AML-193 (cell line): ENCODE measurements at regions not wholly inside any gene's neighbourhood (a gene's known extent, or its start where the extent isn't known, plus 50 kb on each side); places are given as distances from the start of the nearest gene placed in this dataset.
"Not testable (repeated sequence)": the region's sequence is repeated elsewhere in the genome, so short reads cannot be mapped to it uniquely, and the experiment has no call there.

Source experiments
- DNase-seq, 2 experiments: peaks; one replicate each; lab custom pipeline; 2025; lab: John Stamatoyannopoulos, UW

DNA sequence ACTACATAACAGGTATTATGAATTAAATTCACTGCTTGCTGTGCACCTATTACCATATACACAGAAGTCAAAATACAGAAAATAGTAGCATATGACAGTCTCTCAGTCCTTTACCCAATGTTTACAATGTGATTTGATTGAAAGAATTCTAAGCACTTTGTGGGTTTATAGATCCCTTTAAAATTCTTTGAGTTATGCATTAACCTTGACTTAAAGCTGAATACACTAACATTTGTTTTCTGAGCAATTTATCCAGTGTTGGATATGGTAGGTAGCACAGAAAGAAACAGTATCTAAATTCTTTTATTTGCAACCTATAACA is 230.8 kb upstream of the DDI1 start:
- DNase-seq = no peak

GRCh38 chr11:103806130-103806895 is 230.1 kb upstream of the DDI1 start:
- DNase-seq = no peak

DNA sequence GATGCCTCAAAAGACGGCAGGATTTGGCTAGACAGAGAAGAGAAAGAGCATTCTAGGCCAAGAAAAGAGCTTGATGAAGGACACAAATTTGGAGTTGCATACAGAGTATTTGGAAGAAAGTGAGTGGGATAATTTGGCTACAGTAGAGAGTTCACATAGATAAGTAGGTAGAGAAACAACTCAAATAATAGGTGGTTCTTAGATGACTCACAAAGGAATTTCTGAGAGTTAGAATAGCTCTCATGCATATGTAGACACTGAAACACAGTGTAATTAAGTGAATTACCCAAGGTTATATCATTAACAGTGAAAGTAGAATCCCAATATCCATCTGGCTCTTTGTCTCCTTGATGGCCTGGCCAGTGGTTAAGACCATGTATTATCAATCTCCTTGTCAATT is 228.6 kb upstream of the DDI1 start:
- DNase-seq = no peak

- no peak for DNase-seq
Measured at GRCh38 chr11:103808252-103808651, 228.2 kb upstream of the DDI1 start.

- DNase-seq = no peak
Measured at GRCh38 chr11:103811870-103812455, 224.5 kb upstream of the DDI1 start.

DNA sequence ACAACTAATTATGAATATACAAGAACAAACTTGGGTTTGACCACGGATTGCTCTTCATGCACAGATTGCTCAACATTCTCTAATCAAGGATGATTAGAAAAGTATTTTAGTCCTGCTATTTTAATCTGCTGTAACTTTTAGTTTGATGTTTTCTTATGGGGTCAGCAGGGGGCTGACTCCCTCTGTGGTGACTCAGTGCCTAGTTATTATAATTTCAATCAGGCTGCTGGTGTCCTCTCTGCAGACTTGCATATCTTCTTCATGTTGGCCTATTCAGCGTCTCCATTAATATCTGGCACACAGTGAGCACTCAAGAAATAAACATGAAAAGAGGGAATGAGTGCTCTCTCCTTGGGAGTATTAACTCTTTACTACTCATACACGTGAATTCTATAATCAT is 223.8 kb upstream of the DDI1 start:
- DNase-seq = no peak

DNA sequence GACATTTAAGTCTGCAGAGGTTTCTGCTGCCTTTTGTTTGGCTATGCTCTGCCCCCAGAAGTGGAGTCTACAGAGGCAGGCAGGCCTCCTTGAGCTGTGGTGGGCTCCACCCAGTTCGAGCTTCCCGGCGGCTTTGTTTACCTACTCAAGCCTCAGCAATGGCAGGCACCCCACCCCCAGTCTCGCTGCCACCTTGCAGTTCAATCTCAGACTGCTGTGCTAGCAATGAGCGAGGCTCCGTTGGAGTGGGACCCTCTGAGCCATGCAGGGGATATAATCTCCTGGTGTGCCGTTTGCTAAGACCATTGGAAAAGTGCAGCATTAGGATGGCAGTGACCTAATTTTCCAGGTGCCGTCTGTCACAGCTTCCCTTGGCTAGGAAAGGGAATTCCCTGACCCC is 216.1 kb upstream of the DDI1 start:
- not testable (repeated sequence) for DNase-seq

DNA sequence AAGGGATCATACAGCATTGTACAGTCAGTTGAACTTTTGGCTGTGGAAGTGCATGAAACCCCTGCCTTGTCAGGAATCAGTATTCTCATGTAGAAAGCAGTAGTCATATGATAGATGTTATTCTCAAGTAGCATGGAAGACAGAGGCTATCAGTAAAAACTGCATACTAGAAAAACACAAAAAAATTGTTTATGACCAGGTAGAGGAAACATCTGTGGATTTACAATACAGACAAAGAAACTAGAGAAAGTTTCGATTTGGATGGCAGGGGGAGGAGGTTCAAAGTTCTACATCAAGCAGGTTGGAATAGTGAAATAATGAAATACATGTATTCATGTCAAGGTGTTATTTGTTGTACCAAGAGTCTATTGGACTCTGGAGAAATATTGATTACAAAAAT is 212.3 kb upstream of the DDI1 start:
- DNase-seq = no peak

DNA sequence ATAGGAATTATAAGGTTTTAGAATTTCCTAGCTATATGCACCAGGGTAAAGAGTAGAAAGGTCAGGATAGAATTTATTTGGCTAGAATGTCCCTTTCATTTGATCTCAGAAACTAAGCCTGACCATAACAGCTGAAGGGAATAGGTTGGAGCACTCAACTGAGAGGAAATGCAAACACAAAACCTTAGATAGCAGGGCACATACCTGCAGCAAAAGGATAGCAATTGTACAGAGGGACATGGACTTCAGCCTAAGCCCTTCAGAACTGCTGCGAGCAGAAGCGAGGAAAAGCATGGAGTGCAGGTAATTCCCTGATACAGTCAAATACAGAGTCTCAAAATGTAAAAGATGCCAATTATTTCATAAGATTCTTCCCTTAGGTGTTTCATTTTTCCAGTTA is 211.0 kb upstream of the DDI1 start:
- no peak for DNase-seq

DNA sequence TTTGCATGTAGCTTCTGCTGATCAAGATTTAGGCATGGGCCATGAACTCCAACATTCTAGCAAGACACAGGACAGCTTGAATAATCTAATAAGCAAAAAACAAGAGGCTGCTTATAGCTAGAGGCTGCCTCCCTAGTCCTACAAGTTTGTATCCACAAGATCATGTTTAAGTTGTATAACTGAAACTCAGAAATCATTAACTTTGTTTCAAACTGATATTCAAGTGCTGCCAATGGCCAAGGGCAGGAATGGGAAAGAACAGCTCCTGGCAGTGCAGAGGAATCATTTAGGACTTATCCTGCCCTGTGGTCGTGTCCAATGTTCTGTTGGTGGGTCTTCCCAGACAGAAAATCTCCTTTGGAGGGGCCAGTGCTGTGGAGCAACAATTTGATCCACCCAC is 209.6 kb upstream of the DDI1 start:
- no peak for DNase-seq

- no peak for DNase-seq
Measured at GRCh38 chr11:103829596-103829995, 206.8 kb upstream of the DDI1 start.

GRCh38 chr11:103830205-103830604 is 206.2 kb upstream of the DDI1 start:
- DNase-seq = no peak

- DNase-seq = no peak
Measured at GRCh38 chr11:103832762-103833161, 203.7 kb upstream of the DDI1 start.

DNA sequence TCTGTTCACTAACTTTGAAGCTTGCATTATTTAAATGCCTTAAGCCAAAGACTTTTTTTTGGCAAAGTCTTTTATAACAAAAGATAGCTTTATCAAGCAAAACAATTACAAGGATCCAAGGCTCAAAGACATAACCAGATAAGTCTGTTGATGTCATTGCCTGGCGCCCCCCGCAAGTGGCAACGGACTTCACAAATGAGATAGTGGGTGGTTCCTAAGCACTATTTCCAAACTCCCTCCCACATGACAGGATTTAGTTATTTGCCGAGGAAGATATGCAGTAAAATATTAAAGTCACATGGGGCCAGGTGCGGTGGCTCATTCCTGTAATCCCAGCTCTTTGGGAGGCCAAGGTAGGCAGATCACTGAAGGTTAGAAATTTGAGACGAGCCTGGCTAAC is 194.2 kb upstream of the DDI1 start:
- DNase-seq = no peak

- no peak for DNase-seq
Measured at GRCh38 chr11:103842795-103843194, 193.6 kb upstream of the DDI1 start.

GRCh38 chr11:103844327-103845215 is 191.9 kb upstream of the DDI1 start:
- no peak for DNase-seq

DNA sequence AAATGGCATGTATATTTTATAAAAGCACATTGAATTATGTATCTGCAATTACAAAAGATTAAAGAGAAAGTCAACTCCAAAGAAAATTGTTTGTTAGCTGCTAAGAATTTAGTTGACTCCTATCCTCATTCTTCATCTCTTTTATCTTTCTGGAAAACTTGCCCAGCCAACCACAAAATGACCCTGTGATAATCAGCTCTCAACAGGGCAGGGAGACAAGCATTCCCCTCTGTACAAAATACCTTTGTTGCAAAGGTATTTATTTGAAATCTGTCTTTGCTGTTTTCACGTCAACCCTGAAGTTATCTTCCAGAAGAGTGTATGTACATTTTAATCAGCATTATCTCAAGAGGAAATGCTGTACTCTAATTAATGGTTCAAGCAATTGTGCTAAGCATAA is 191.1 kb upstream of the DDI1 start:
- DNase-seq = no peak

- DNase-seq = no peak
Measured at GRCh38 chr11:103848686-103849085, 187.8 kb upstream of the DDI1 start.

DNA sequence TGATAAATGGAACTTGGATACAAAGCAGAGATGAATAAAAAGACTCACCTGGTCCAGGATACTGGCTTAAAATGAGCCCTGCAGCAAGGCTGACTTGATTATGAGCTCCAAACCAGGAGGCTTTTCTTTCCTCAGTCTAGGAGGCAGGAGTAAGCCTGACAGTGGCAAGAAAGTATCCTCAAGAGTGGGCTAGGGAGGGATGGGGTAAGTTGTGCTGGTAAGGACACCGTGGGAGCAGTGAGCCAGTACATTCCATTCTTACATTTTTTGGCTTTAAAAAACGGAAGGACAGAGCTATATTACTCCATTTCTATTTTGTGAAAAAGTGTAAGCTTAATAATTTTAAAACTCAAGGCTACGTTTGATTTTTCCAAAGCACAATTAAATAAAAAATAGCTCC is 187.1 kb upstream of the DDI1 start:
- no peak for DNase-seq

DNA sequence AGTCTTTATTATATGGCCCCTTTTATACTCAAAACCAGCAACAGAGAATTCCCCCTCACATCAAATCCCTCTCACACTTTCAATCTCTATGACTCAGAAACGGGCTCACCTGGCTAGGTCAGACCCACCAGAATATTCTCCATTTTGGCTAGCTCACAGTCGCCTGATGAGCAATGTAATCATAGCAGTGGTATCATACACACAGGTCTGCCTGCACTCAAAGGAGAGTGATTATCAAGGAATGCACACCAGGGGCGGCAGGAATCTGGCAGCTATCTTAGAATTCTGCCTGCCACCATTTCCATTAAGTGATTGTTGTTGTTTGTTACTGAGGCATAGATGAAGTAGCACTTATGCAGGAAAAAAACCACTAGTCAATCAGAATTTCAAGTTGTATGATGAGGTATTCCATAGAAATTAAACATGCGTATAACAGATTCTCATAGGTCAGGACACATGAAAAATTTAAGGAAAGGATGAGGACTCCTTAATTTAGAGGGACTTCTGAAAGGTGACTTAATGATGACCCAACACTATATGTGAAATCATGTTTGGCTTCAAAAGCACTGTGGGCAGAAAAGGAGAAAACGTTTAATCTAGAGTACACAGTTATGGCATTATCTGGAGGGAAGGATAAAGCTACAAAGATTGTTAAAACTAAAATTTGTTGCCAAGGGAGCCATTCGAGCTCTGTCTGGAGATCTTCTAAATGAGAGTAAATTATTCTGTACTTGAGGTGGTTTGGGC is 185.8 kb upstream of the DDI1 start:
- no peak for DNase-seq

- DNase-seq = no peak
Measured at GRCh38 chr11:103851166-103851651, 185.2 kb upstream of the DDI1 start.
